Activated CD8-positive, alpha-beta T cell treated with anti-CD3 and anti-CD28 coated beads for 36 hours (primary cell): ENCODE measurements at regions not wholly inside any gene's neighbourhood (a gene's known extent, or its start where the extent isn't known, plus 50 kb on each side); places are given as distances from the start of the nearest gene placed in this dataset.

Source experiments
- ATAC-seq: fragments of 200-7000 bp; cut with Tn5 transposase; one replicate; pipeline ENCODE4 v1.10.0; 2021; ENCODE audit warnings: mild to moderate bottlenecking, moderate library complexity
- CTCF ChIA-PET: fragments of 350-600 bp; sonication (Branson Sonifier 250); formaldehyde crosslinking; loops from one replicate; lab custom pipeline; 2021; ENCODE audit warnings: antibody characterized with exemption; lab: Charles Lee
- POLR2A ChIA-PET: fragments of 350-600 bp; sonication (Branson Sonifier 250); formaldehyde crosslinking; loops from one replicate; lab custom pipeline; 2021; ENCODE audit warnings: antibody characterized with exemption; lab: Charles Lee
- DNase-seq: peaks from one replicate; pipeline ENCODE4 v3.0.0-alpha.2; 2020
- H3K27ac Mint-ChIP-seq: one replicate; pipeline ENCODE4 v1.8.0; 2021; ENCODE audit warnings: mild to moderate bottlenecking, mixed read lengths
- H3K27me3 Mint-ChIP-seq: one replicate; pipeline ENCODE4 v1.8.0; 2021; ENCODE audit warnings: mixed read lengths
- H3K36me3 Mint-ChIP-seq: one replicate; pipeline ENCODE4 v1.8.0; 2021; ENCODE audit warnings: low read depth, mixed read lengths
- H3K4me1 Mint-ChIP-seq: one replicate; pipeline ENCODE4 v1.8.0; 2021; ENCODE audit warnings: low read depth, mixed read lengths
- H3K4me3 Mint-ChIP-seq: one replicate; pipeline ENCODE4 v1.8.0; 2021; ENCODE audit warnings: mild to moderate bottlenecking, moderate library complexity, mixed read lengths
- H3K9me3 Mint-ChIP-seq: one replicate; pipeline ENCODE4 v1.8.0; 2021; ENCODE audit warnings: mixed read lengths
- intact Hi-C: fragments of 100-400 bp; cut with micrococcal nuclease; formaldehyde crosslinking; loops from one replicate; pipeline ENCODE4 v1.10.0; 2022
- TF ChIP-seq, protein P1 (sequence below): fragments of 200-600 bp; IDR thresholded peaks from one replicate; pipeline ENCODE4 v1.8.0; 2022; ENCODE audit warnings: antibody characterized with exemption, mild to moderate bottlenecking

DNA sequence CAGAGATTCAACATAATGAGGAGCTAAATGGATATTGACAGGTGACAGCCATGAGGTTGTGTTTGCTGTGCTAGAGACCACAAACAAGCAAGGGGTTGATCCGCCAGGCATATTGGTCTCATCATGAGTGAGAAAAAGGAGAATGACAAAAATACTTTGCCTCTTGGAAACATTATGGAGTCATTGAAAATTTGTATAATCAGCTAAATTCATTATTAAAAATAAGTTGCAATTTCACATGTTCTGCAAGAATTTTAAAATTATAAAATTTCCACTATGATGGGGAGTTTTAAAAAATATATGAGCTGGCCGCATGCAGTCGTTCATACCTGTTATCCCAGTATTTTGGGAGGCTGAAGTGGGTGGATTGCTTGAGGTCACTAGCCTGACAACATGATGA lies 912.3 kb upstream of the SLC35B3 start:
- POLR2A ChIA-PET = no interaction called here
- Mint-ChIP-seq H3K9me3 (peaks cover 2% of the 10 kb centered on the region), H3K4me3 (no peak overlapping the region), H3K27me3 (no peaks in the 10 kb centered on the region), H3K4me1 (no peaks in the 10 kb centered on the region), H3K36me3 (no peaks in the 10 kb centered on the region), H3K27ac (no peak overlapping the region)
- intact Hi-C loops = no loop called here
- DNase-seq (no peak), ATAC-seq (no peak)
- TF ChIP-seq, protein P1, sequence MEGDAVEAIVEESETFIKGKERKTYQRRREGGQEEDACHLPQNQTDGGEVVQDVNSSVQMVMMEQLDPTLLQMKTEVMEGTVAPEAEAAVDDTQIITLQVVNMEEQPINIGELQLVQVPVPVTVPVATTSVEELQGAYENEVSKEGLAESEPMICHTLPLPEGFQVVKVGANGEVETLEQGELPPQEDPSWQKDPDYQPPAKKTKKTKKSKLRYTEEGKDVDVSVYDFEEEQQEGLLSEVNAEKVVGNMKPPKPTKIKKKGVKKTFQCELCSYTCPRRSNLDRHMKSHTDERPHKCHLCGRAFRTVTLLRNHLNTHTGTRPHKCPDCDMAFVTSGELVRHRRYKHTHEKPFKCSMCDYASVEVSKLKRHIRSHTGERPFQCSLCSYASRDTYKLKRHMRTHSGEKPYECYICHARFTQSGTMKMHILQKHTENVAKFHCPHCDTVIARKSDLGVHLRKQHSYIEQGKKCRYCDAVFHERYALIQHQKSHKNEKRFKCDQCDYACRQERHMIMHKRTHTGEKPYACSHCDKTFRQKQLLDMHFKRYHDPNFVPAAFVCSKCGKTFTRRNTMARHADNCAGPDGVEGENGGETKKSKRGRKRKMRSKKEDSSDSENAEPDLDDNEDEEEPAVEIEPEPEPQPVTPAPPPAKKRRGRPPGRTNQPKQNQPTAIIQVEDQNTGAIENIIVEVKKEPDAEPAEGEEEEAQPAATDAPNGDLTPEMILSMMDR = no peak
- CTCF ChIA-PET = no interaction called here

DNA sequence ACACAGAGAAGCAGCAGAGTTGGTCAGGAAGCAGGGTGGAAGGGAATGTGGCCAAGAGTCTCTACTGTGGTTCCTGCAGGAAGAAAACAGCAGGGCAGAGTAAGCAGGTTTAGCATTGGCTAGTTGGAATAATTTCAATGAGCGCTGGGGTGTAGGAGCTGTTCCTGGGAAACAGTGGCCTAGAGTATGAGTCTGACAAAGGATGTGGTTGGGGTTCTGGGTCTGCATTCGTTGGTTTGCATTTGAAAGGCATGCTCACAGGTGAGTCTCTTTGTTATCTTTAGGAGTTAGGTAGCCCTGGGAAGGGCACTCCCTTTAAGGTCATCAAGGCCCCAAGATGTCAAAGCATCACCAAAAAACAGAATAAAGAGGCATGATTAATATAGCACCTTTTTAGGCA lies 911.6 kb upstream of the SLC35B3 start:
- intact Hi-C loops = no loop called here
- H3K4me3 Mint-ChIP-seq = no peak overlapping the region
- no peaks in the 10 kb centered on the region for H3K36me3 Mint-ChIP-seq
- no peak for ATAC-seq
- no peaks in the 10 kb centered on the region for H3K9me3 Mint-ChIP-seq
- TF ChIP-seq, protein P1 = no peak
- POLR2A ChIA-PET = no interaction called here
- no peak overlapping the region for H3K27ac Mint-ChIP-seq
- no peak for DNase-seq
- H3K4me1 Mint-ChIP-seq = no peaks in the 10 kb centered on the region
- H3K27me3 Mint-ChIP-seq = no peaks in the 10 kb centered on the region
- CTCF ChIA-PET = no interaction called here

DNA sequence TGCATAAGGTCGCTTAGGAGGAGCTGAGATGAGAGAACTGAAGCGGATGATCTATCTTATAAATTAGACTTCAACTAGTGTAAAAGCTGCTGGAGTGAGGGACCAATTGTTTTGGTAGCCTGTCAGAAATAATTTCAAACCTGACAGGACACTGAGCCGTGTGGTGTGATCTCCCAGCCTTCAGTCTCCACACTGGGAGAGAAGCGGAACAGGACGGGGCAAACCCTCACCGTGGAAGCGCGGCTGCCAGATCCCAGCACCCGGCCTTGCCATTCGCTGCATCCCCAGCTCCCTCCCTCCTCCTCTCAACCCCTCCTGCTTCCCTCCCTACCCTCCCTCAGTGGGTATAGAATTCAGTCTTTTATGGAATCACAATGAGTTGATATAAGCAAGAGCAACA lies 900.1 kb upstream of the SLC35B3 start:
- H3K9me3 Mint-ChIP-seq = peaks cover 3% of the 10 kb centered on the region
- ChIA-PET CTCF (no interaction called here), POLR2A (interaction anchor here (0.6 kb wide), 1 partner anchor 231 kb away, joined by 3 read pairs; no protein-coding TSS in a partner anchor)
- ATAC-seq (no peak), DNase-seq (no peak)
- H3K27ac Mint-ChIP-seq = no peak overlapping the region
- TF ChIP-seq, protein P1 = no peak
- H3K4me3 Mint-ChIP-seq = no peak overlapping the region
- H3K36me3 Mint-ChIP-seq = no peaks in the 10 kb centered on the region
- H3K27me3 Mint-ChIP-seq = no peaks in the 10 kb centered on the region
- H3K4me1 Mint-ChIP-seq = no peaks in the 10 kb centered on the region
- intact Hi-C loops = no loop called here

DNA sequence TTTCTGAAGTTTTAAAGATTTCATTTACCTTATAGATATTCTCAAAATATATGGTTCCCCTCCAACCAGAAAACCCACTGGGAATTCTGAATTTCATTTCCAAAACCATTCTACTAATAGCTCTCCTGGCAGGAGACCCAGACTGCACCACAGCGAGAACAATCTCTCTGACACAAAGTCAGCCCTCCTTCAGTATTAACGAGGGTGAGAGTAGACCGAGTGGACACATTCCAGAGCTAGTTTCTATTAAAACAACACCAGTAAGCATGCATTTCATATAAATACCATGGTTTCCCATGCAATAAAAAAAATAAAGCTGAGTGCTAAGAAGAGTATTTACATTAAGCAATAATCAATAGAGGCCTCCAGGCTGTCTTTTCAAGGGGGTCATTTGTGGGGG lies 899.6 kb upstream of the SLC35B3 start:
- POLR2A ChIA-PET = interaction anchor here (0.6 kb wide), 1 partner anchor 231 kb away, joined by 3 read pairs; no protein-coding TSS in a partner anchor
- CTCF ChIA-PET = no interaction called here
- intact Hi-C loops = no loop called here
- H3K27ac Mint-ChIP-seq = no peak overlapping the region
- DNase-seq = no peak
- no peak for ATAC-seq
- H3K36me3 Mint-ChIP-seq = no peaks in the 10 kb centered on the region
- H3K4me1 Mint-ChIP-seq = no peaks in the 10 kb centered on the region
- no peak overlapping the region for H3K4me3 Mint-ChIP-seq
- H3K9me3 Mint-ChIP-seq = peaks cover 4% of the 10 kb centered on the region
- TF ChIP-seq, protein P1 = no peak
- no peaks in the 10 kb centered on the region for H3K27me3 Mint-ChIP-seq

DNA sequence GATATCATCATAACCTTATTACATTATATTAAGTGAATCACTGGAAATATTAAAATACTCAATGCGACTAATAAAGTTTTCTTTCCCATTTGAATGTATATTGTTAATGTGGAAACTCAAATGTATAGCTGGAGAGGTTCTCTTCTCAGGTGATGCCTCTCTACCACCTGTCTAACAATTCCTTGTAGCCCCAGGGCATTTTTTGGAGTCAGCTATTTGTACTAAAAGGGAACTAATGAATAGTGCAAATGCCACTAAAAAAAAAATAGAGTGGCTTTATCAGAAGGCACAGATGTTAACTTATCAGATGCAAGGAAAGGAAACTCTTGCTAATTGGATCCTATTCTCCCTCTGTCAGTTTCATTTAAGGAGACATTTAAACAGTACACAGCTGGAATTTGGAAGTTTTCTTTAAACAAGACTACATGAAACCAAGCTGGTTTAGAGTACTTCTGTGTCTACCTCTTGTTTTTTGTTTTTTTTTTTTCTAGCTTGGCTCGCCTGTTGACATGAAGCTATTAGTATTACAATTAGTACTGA lies 897.0 kb upstream of the SLC35B3 start:
- Mint-ChIP-seq H3K4me1 (no peaks in the 10 kb centered on the region), H3K27ac (no peak overlapping the region), H3K36me3 (no peaks in the 10 kb centered on the region), H3K9me3 (peaks cover 11% of the 10 kb centered on the region), H3K4me3 (no peak overlapping the region), H3K27me3 (no peaks in the 10 kb centered on the region)
- intact Hi-C loops = no loop called here
- ChIA-PET POLR2A (no interaction called here), CTCF (no interaction called here)
- TF ChIP-seq, protein P1 = no peak
- DNase-seq (no peak), ATAC-seq (no peak)
